ENCODE measurements at regions not wholly inside any gene's neighbourhood (a gene's known extent, or its start where the extent isn't known, plus 50 kb on each side); places are given as distances from the start of the nearest gene placed in this dataset.

- no peaks in the 10 kb centered on the region for H3K4me1 ChIP-seq
- no peak overlapping the region for H3K27ac ChIP-seq
- H3K4me3 ChIP-seq = no peak overlapping the region
These were observed 203.8 kb upstream of the MCTP2 start for GRCh38 chr15:94027581-94027980.

GRCh38 chr15:94026458-94027304, 204.7 kb upstream of the MCTP2 start:
- Histone ChIP-seq H3K27me3 (no peaks in the 10 kb centered on the region), H3K4me1 (no peaks in the 10 kb centered on the region), H3K4me3 (no peak overlapping the region), H3K27ac (no peak overlapping the region), H3K9me3 (no peaks in the 10 kb centered on the region), H3K36me3 (no peaks in the 10 kb centered on the region)
- no peak for DNase-seq (ENCODE audit: low spot score in 2 of 2)
- no peak for TF ChIP-seq CTCF (IDR thresholded peaks at IDR 0.05)
- intact Hi-C loops (cut with DNase I) = no loop called here

More at GRCh38 chr15:94027581-94027980, 203.8 kb upstream of the MCTP2 start:
- Histone ChIP-seq H3K36me3 (no peaks in the 10 kb centered on the region), H3K27me3 (no peaks in the 10 kb centered on the region), H3K9me3 (no peaks in the 10 kb centered on the region)
- TF ChIP-seq CTCF (IDR thresholded peaks at IDR 0.05) = no peak
- intact Hi-C loops (cut with DNase I) = no loop called here
- DNase-seq (ENCODE audit: low spot score in 2 of 2) = no peak

GRCh38 chr15:94023531-94023930, 207.8 kb upstream of the MCTP2 start:
- no peak overlapping the region for H3K4me3 ChIP-seq
- no peak for DNase-seq (ENCODE audit: low spot score in 2 of 2)
- no peaks in the 10 kb centered on the region for H3K36me3 ChIP-seq
- TF ChIP-seq CTCF (IDR thresholded peaks at IDR 0.05) = no peak
- intact Hi-C loops (cut with DNase I) = no loop called here
- no peaks in the 10 kb centered on the region for H3K27me3 ChIP-seq
- no peak overlapping the region for H3K27ac ChIP-seq
- H3K4me1 ChIP-seq = no peaks in the 10 kb centered on the region
- H3K9me3 ChIP-seq = no peaks in the 10 kb centered on the region

GRCh38 chr15:94021621-94022320, 209.6 kb upstream of the MCTP2 start:
- Histone ChIP-seq H3K27me3 (no peaks in the 10 kb centered on the region), H3K4me1 (no peaks in the 10 kb centered on the region), H3K9me3 (no peaks in the 10 kb centered on the region), H3K27ac (no peak overlapping the region), H3K4me3 (no peak overlapping the region), H3K36me3 (no peaks in the 10 kb centered on the region)
- intact Hi-C loops (cut with DNase I) = no loop called here
- TF ChIP-seq CTCF (IDR thresholded peaks at IDR 0.05) = no peak
- DNase-seq (ENCODE audit: low spot score in 2 of 2) = no peak

GRCh38 chr15:94019062-94019461, 212.3 kb upstream of the MCTP2 start:
- Histone ChIP-seq H3K27ac (no peak overlapping the region), H3K4me1 (no peaks in the 10 kb centered on the region), H3K27me3 (no peaks in the 10 kb centered on the region), H3K9me3 (no peaks in the 10 kb centered on the region), H3K36me3 (no peaks in the 10 kb centered on the region), H3K4me3 (no peak overlapping the region)
- TF ChIP-seq CTCF (IDR thresholded peaks at IDR 0.05) = no peak
- DNase-seq (ENCODE audit: low spot score in 2 of 2) = no peak
- intact Hi-C loops (cut with DNase I) = no loop called here

Measured in ascending aorta (tissue), 2 donors.